ENCODE measurements at regions not wholly inside any gene's neighbourhood (a gene's known extent, or its start where the extent isn't known, plus 50 kb on each side); places are given as distances from the start of the nearest gene placed in this dataset.

DNA sequence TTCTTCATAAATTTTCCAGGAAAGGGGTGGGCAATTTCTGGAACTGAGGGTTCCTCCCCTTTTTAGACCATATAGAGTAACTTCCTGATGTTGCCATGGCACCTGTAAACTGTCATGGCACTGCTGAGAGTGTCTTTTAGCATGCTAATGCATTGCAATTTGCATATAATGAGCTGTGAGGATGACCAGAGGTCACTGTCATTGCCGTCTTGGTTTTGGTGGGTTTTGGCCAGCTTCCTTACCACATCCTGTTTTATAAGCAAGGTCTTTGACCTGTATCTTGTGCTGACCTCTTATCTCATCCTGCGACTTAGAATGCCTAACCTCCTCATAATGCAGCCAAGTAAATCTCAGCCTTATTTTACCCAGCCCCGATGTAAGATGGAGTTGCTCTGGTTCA is 577.8 kb downstream of the NLGN4X start:
- TF ChIP-seq, protein P1, sequence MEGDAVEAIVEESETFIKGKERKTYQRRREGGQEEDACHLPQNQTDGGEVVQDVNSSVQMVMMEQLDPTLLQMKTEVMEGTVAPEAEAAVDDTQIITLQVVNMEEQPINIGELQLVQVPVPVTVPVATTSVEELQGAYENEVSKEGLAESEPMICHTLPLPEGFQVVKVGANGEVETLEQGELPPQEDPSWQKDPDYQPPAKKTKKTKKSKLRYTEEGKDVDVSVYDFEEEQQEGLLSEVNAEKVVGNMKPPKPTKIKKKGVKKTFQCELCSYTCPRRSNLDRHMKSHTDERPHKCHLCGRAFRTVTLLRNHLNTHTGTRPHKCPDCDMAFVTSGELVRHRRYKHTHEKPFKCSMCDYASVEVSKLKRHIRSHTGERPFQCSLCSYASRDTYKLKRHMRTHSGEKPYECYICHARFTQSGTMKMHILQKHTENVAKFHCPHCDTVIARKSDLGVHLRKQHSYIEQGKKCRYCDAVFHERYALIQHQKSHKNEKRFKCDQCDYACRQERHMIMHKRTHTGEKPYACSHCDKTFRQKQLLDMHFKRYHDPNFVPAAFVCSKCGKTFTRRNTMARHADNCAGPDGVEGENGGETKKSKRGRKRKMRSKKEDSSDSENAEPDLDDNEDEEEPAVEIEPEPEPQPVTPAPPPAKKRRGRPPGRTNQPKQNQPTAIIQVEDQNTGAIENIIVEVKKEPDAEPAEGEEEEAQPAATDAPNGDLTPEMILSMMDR (IDR thresholded peaks at IDR 0.05), result no peak
- TF ChIP-seq POLR2AphosphoS5 (IDR thresholded peaks at IDR 0.05), result no peak
